BLaER1 treated with 17β-estradiol and CSF1 and Interleukin-3, amounts not matched to agents 10 nM and 100 nM (cell line): ENCODE measurements at regions not wholly inside any gene's neighbourhood (a gene's known extent, or its start where the extent isn't known, plus 50 kb on each side); places are given as distances from the start of the nearest gene placed in this dataset.
"Not testable (repeated sequence)": the region's sequence is repeated elsewhere in the genome, so short reads cannot be mapped to it uniquely, and the experiment has no call there.

ENCODE experiments used
- H3K27ac ChIP-seq, 11 experiments: shearing (Covaris generic); formaldehyde crosslinking; 2 replicates each; pipeline ENCODE4 v1.8.1; 2022
- H3K27me3 ChIP-seq, 11 experiments: shearing (Covaris generic); formaldehyde crosslinking; 2 replicates each; pipeline ENCODE4 v1.8.1; 2022
- H3K36me3 ChIP-seq, 11 experiments: shearing (Covaris generic); formaldehyde crosslinking; 2 replicates each; pipeline ENCODE4 v1.8.1; 2022
- H3K4me1 ChIP-seq, 10 experiments: shearing (Covaris generic); formaldehyde crosslinking; 2 replicates each; pipeline ENCODE4 v1.8.1; 2022
- H3K4me2 ChIP-seq, 11 experiments: shearing (Covaris generic); formaldehyde crosslinking; 2 replicates each; pipeline ENCODE4 v1.8.1; 2022
- H3K4me3 ChIP-seq, 10 experiments: shearing (Covaris generic); formaldehyde crosslinking; 2 replicates each; pipeline ENCODE4 v1.8.1; 2022
- H3K9ac ChIP-seq, 11 experiments: shearing (Covaris generic); formaldehyde crosslinking; 2 replicates each; pipeline ENCODE4 v1.8.1; 2022
- H3K9me3 ChIP-seq, 11 experiments: shearing (Covaris generic); formaldehyde crosslinking; replicated peaks in 1 of 11; 2 replicates each; pipeline ENCODE4 v1.8.1; 2022
- H4K20me1 ChIP-seq, 11 experiments: shearing (Covaris generic); formaldehyde crosslinking; 2 replicates each; pipeline ENCODE4 v1.8.1; 2022
- Cebpa-rat ChIP-seq, 11 experiments: shearing (Covaris generic); IDR thresholded peaks; 2 replicates each; pipeline ENCODE4 v1.8.1; 2022

- Histone ChIP-seq H3K36me3 (no peaks in the 10 kb centered on the region), H3K4me2 (no peak overlapping the region), H3K9me3 (peaks cover 5 to 9% (median 6%) of the 10 kb centered on the region in 11 experiments; a peak in 16 of 22 replicates), H3K4me1 (peaks cover 0 to 17% (median 9%) of the 10 kb centered on the region in 10 experiments; a peak in 13 of 20 replicates), H3K27ac (no peak overlapping the region), H3K27me3 (no peaks in the 10 kb centered on the region), H3K9ac (no peak overlapping the region), H3K4me3 (no peak overlapping the region), H4K20me1 (no peaks in the 10 kb centered on the region)
- TF ChIP-seq Cebpa-rat (IDR thresholded peaks at IDR 0.05): no peak
Observed at GRCh38 chr18:8995096-8995495, 107.4 kb upstream of the NDUFV2 start.

DNA sequence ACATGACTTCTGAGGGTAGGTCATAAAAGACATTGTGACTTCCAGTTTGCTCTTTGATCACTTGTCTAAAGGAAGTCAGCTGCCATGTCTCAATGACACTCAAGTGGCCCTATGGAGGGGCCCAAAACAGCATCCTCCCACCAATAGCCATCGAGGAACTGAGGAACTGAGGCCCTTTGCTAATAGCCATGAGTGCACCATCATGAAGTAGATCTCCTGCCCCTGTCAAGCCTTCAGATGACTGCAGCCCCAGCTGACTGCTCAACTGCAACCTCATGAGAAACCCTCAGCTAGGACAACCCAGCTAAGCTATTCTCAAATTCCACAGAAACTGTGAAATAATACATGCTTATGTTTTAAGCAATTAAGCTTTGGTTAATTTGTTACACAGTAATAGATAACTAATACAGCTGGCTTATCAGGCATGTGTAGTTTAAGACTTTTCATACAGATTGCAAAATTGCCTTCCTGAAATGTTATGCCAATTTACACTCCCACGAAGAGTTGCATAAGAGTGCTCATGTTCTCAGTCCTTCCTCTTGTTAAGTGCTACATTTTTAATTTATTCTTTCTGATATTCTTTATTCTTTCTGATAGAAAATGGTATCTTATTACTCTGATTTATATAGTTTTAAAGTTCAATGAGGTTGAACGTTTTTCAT is 105.6 kb upstream of the NDUFV2 start:
- peaks cover 5 to 9% (median 6%) of the 10 kb centered on the region in 11 experiments; a peak in 16 of 22 replicates for H3K9me3 ChIP-seq
- H3K27ac ChIP-seq: no peak overlapping the region
- H3K4me1 ChIP-seq: peaks cover 0 to 9% (median 0%) of the 10 kb centered on the region in 10 experiments; a peak in 2 of 20 replicates
- no peaks in the 10 kb centered on the region for H3K27me3 ChIP-seq
- no peak overlapping the region for H3K4me3 ChIP-seq
- H3K4me2 ChIP-seq: 0 out of 22 replicates have a peak overlapping the region, but pooled peaks of 1 of the 11 experiments have one; percentile 11
- no peak overlapping the region for H3K9ac ChIP-seq
- H4K20me1 ChIP-seq: no peaks in the 10 kb centered on the region
- TF ChIP-seq Cebpa-rat (IDR thresholded peaks at IDR 0.05): no peak
- no peaks in the 10 kb centered on the region for H3K36me3 ChIP-seq

DNA sequence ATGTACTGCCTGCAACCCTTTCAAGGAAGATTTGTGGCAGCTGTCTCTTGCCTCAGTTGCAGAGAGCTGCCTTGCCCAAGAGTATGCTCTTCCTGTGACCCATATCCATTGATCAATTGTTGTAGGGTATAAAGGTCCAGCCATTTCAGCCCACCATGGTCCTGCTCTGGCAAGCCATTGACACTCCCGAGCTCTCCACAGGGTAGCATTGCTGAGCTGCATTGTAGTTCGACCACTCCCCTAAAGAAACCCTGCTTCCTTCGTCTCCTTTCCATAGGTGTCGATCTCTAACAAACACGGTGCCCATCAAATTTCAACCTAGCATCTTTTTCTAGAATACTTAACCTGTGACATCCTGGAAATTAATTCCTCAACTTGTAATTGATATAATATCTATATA is 104.9 kb upstream of the NDUFV2 start:
- no peak overlapping the region for H3K4me3 ChIP-seq
- no peaks in the 10 kb centered on the region for H4K20me1 ChIP-seq
- no peak overlapping the region for H3K27ac ChIP-seq
- no peaks in the 10 kb centered on the region for H3K36me3 ChIP-seq
- peaks cover 0 to 9% (median 0%) of the 10 kb centered on the region in 10 experiments; a peak in 2 of 20 replicates for H3K4me1 ChIP-seq
- H3K9ac ChIP-seq: no peak overlapping the region
- no peak overlapping the region for H3K4me2 ChIP-seq
- TF ChIP-seq Cebpa-rat (IDR thresholded peaks at IDR 0.05): no peak
- no peaks in the 10 kb centered on the region for H3K27me3 ChIP-seq
- H3K9me3 ChIP-seq: peaks cover 5 to 11% (median 10%) of the 10 kb centered on the region in 11 experiments; a peak in 17 of 22 replicates

DNA sequence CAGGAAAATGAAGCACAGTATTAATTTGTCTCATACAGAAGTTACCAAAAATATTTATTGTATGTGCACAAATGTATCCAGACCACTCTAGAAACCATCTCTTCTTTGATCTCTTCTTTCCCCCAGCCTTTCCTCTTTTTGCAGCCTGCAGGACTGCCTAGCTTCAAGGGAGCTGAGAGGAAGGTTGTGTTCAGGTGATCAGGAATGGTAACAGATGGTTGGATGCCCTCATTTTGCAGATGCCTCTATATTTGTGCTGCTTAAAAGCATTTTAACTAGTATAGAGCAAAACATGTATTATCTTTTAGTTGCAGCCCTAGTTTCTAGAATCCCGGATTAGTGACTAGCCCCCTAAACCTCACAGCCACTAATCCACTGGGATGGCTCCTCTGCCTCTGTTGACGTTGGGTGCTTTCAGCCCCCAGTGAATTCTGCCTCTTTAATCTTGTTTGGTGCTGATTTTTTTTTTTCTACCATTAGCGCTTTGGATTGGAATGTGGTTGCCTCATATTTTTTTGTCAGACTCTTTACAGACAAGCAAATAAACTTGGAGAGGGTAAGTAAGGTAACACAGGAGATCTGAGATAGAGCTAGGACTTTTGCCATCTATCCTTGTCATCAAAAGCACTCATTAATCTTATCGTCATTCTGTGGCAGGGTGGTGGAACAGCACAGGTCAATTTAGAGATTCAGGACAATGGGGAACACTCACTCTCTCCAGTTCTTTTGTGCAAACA is 103.8 kb upstream of the NDUFV2 start:
- H3K4me3 ChIP-seq: no peak overlapping the region
- no peak overlapping the region for H3K27ac ChIP-seq
- TF ChIP-seq Cebpa-rat (IDR thresholded peaks at IDR 0.05): no peak
- no peaks in the 10 kb centered on the region for H3K36me3 ChIP-seq
- no peaks in the 10 kb centered on the region for H3K27me3 ChIP-seq
- H3K4me2 ChIP-seq: no peak overlapping the region
- H3K9me3 ChIP-seq: peaks cover 9 to 19% (median 15%) of the 10 kb centered on the region in 11 experiments; a peak in 19 of 22 replicates
- H3K9ac ChIP-seq: no peak overlapping the region
- H3K4me1 ChIP-seq: peaks cover 0 to 9% (median 0%) of the 10 kb centered on the region in 10 experiments; a peak in 2 of 20 replicates
- H4K20me1 ChIP-seq: no peaks in the 10 kb centered on the region

DNA sequence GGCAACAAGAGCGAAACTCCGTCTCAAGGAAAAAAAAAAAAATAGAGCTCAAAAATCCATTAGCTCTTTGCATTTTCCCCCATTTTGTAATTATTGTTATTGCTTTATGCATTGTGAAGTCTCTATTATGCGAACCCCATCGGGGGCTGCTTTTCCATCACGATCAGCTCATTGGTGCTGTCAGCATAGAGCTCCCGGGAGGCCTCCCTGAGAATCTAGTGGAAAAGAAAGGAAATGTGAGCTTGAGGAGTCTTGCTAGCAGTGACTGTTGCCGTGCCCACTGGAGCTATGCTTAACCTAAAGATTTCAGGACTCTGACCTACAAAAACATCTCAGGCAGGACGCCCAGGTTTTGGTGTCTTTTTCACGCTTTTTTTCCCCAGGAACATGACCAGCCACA is 102.6 kb upstream of the NDUFV2 start:
- Histone ChIP-seq H3K4me3 (no peak overlapping the region), H3K36me3 (no peaks in the 10 kb centered on the region), H3K27ac (no peak overlapping the region), H3K27me3 (no peaks in the 10 kb centered on the region), H3K9ac (no peak overlapping the region), H3K4me2 (no peak overlapping the region), H3K9me3 (peaks cover 14 to 31% (median 26%) of the 10 kb centered on the region in 11 experiments; a peak in 20 of 22 replicates), H3K4me1 (peaks cover 0 to 9% (median 0%) of the 10 kb centered on the region in 10 experiments; a peak in 2 of 20 replicates), H4K20me1 (no peaks in the 10 kb centered on the region)
- TF ChIP-seq Cebpa-rat (IDR thresholded peaks at IDR 0.05): no peak

GRCh38 chr18:9000733-9001132 is 101.8 kb upstream of the NDUFV2 start:
- Histone ChIP-seq H3K27ac (no peak overlapping the region), H3K36me3 (no peaks in the 10 kb centered on the region), H3K4me3 (no peak overlapping the region), H3K9ac (no peak overlapping the region), H3K27me3 (no peaks in the 10 kb centered on the region), H3K9me3 (peaks cover 14 to 36% (median 26%) of the 10 kb centered on the region in 11 experiments; a peak in 20 of 22 replicates), H3K4me1 (peaks cover 0 to 9% (median 0%) of the 10 kb centered on the region in 10 experiments; a peak in 2 of 20 replicates), H4K20me1 (no peaks in the 10 kb centered on the region), H3K4me2 (no peak overlapping the region)
- TF ChIP-seq Cebpa-rat (IDR thresholded peaks at IDR 0.05): no peak

GRCh38 chr18:9001209-9001608 is 101.3 kb upstream of the NDUFV2 start:
- H3K27ac ChIP-seq: no peak overlapping the region
- no peaks in the 10 kb centered on the region for H3K27me3 ChIP-seq
- no peak overlapping the region for H3K4me3 ChIP-seq
- no peaks in the 10 kb centered on the region for H4K20me1 ChIP-seq
- H3K4me2 ChIP-seq: no peak overlapping the region
- H3K9ac ChIP-seq: no peak overlapping the region
- H3K36me3 ChIP-seq: no peaks in the 10 kb centered on the region
- peaks cover 14 to 39% (median 26%) of the 10 kb centered on the region in 11 experiments; a peak in 20 of 22 replicates for H3K9me3 ChIP-seq
- no peak for TF ChIP-seq Cebpa-rat (IDR thresholded peaks at IDR 0.05)
- peaks cover 0 to 9% (median 0%) of the 10 kb centered on the region in 10 experiments; a peak in 2 of 20 replicates for H3K4me1 ChIP-seq

DNA sequence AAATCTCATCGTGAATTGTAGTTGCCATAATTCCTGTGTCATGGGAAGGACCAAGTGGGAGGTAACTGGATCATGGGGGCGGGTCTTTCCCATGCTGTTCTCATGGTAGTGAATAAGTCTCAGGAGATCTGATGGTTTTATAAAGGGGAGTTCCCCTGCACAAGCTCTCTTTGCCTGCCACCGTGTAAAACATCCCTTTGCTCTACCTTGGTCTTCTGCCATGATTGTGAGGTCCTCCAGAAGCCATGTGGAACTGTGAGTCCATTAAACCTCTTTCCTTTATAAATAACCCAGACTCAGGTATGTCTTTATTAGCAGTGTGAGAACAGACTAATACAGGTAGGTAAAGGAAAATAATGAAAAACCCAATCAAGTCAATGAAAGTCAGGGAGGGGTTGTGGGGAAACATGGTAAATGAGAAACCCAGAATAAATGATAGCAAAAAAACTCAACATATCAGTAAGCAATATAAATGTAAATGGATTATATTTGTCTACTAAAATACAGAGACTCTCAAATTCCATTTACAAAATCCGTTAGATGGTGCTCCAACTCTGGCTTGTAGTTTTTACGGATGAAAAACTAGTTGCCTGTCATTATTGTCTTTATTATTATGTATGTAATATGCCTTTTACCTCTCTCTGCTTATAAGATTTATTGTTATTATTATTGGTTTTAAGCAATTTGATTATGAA is 98.9 kb upstream of the NDUFV2 start:
- no peak overlapping the region for H3K4me2 ChIP-seq
- peaks cover 8 to 32% (median 19%) of the 10 kb centered on the region in 11 experiments; a peak in 20 of 22 replicates for H3K9me3 ChIP-seq
- H3K4me3 ChIP-seq: no peak overlapping the region
- no peaks in the 10 kb centered on the region for H3K36me3 ChIP-seq
- no peaks in the 10 kb centered on the region for H4K20me1 ChIP-seq
- H3K4me1 ChIP-seq: no peaks in the 10 kb centered on the region
- no peak overlapping the region for H3K9ac ChIP-seq
- no peak overlapping the region for H3K27ac ChIP-seq
- no peak for TF ChIP-seq Cebpa-rat (IDR thresholded peaks at IDR 0.05)
- no peaks in the 10 kb centered on the region for H3K27me3 ChIP-seq

- H3K36me3 ChIP-seq, H3K27ac ChIP-seq, H3K4me3 ChIP-seq, H3K4me2 ChIP-seq, H3K4me1 ChIP-seq, H3K27me3 ChIP-seq, H3K9ac ChIP-seq, H4K20me1 ChIP-seq: not testable (repeated sequence)
- H3K9me3 ChIP-seq: peaks cover 8 to 32% (median 19%) of the 10 kb centered on the region in 11 experiments; a peak in 20 of 22 replicates
Observed at GRCh38 chr18:9004308-9004707, 98.2 kb upstream of the NDUFV2 start.

- not testable (repeated sequence) for H3K4me1 ChIP-seq, H3K27me3 ChIP-seq, H3K27ac ChIP-seq, H4K20me1 ChIP-seq, H3K9ac ChIP-seq, H3K36me3 ChIP-seq, H3K4me2 ChIP-seq, H3K4me3 ChIP-seq
- peaks cover 8 to 28% (median 16%) of the 10 kb centered on the region in 11 experiments; a peak in 20 of 22 replicates for H3K9me3 ChIP-seq
Observed at GRCh38 chr18:9007700-9008099, 94.8 kb upstream of the NDUFV2 start.
